ENCODE measurements at regions not wholly inside any gene's neighbourhood (a gene's known extent, or its start where the extent isn't known, plus 50 kb on each side); places are given as distances from the start of the nearest gene placed in this dataset.

DNA sequence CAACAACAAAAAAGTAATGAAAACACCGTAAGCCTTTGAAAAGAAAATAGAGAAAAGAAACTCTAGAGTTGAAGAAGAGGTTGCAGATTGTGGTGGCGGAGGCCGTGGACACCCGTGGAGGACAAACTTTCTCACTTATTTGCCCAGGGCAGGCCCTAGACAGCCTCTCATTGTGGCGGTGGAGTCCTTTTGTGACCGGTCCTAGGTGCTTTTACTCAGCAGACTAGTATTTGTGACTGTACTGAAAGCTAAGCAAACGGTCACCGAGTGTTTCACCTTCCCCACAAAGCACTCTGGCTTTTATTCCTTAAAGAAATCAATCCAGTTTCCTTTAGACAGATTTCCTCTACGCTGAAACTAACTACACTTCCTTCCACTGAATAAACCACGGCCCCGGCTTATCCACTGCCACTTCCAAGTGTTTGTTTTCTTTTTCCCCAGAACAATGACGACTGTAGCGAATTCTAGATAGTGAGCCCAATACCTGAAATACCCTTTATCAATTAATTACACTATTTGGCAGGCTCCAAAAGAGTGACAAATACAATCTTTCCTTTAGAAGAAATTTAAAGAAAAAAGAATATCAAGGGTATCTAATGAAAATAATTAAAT lies 210.2 kb upstream of the TARS1 start:
- no peak overlapping the region for H3K4me3 ChIP-seq (ENCODE audit: low read depth, low read length)
- TF ChIP-seq, protein P1, sequence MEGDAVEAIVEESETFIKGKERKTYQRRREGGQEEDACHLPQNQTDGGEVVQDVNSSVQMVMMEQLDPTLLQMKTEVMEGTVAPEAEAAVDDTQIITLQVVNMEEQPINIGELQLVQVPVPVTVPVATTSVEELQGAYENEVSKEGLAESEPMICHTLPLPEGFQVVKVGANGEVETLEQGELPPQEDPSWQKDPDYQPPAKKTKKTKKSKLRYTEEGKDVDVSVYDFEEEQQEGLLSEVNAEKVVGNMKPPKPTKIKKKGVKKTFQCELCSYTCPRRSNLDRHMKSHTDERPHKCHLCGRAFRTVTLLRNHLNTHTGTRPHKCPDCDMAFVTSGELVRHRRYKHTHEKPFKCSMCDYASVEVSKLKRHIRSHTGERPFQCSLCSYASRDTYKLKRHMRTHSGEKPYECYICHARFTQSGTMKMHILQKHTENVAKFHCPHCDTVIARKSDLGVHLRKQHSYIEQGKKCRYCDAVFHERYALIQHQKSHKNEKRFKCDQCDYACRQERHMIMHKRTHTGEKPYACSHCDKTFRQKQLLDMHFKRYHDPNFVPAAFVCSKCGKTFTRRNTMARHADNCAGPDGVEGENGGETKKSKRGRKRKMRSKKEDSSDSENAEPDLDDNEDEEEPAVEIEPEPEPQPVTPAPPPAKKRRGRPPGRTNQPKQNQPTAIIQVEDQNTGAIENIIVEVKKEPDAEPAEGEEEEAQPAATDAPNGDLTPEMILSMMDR (IDR thresholded peaks at IDR 0.05; ENCODE audit: low read depth, low read length, missing control alignments) = no peak
- in situ Hi-C loops (cut with HindIII; ENCODE audit: low sequenced_read_pairs) = no loop called here
- DNase-seq (ENCODE audit: low read depth) = no peak

DNA sequence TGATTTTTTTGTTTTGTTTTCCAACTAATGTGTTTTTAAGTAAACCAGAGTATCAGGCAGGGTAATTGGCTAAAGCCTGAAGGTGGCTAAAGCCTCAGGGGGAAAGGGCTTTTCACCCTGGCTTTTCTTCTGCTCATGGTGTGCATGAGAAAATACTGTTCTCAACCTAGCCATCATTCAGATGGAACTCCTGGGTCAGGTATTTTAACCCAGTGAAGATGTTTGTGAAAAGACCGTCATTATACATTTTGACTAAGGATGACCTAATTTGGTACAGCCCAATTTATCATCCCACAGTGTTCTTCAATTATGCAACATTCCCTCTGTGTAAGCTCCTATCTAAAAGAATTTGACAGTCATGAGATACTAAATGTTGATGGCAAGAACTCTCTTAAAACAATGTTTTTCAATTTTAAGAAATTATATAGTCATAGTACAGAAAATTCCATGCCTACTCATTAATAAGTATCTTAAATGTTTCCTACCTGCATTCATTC lies 209.5 kb upstream of the TARS1 start:
- TF ChIP-seq, protein P1 (IDR thresholded peaks at IDR 0.05; ENCODE audit: low read depth, low read length, missing control alignments) = no peak
- no peak overlapping the region for H3K4me3 ChIP-seq (ENCODE audit: low read depth, low read length)
- DNase-seq (ENCODE audit: low read depth) = no peak
- in situ Hi-C loops (cut with HindIII; ENCODE audit: low sequenced_read_pairs) = no loop called here

DNA sequence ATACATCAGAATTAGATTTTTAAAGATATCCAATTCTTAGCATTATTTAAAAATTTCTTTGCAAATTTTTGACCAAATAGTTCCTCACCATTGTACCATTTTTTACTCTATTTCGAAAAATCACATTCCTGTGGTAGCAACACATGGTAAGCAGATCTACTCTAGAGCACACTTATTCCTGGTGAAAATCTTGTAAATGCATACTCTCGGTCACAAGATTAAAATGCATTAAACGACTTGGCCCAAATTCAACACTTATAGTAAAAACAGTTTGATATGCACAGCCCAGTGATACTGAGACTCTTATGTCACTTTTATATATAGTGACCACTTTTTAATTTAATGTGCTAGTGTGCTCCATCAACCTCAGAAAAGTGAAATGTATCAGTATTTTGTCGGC lies 208.8 kb upstream of the TARS1 start:
- in situ Hi-C loops (cut with HindIII; ENCODE audit: low sequenced_read_pairs) = no loop called here
- TF ChIP-seq, protein P1 (IDR thresholded peaks at IDR 0.05; ENCODE audit: low read depth, low read length, missing control alignments) = no peak
- no peak overlapping the region for H3K4me3 ChIP-seq (ENCODE audit: low read depth, low read length)
- no peak for DNase-seq (ENCODE audit: low read depth)

DNA sequence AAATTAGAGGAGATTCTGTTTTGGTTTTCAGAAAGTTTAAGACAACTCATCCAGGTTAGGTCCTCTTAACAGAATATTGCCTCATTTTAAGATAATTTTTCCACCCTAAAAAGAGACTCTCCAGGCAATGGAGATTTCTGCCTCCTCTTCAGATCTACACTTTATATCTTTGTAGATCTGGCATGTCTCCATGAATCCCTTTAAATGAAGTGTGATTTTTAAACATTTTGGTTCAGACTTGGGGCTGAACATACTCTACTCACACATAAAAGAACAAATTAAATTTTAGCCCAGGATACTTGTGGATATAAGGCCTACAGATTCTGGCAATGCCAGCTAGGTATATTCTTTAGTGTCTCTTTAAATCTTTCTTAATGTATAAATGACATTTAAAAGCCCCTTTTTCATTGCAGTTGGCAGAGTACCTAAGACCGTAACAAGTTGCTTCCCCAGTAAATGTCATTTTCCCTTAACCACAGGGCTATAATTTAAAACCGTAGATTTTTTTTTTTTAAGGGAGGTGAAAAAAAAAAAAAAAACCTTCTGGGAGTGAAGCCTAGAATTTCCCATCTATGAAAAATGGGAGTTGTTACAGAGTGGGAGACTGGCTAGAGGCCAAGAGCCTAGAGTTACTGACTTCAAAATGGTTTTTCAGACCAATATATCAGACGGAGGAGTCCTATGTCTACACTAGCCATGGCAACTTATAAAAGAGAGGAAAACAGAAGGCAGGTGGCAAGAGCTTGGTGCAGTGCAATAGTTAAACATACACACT lies 207.8 kb upstream of the TARS1 start:
- H3K4me3 ChIP-seq (ENCODE audit: low read depth, low read length) = no peak overlapping the region
- TF ChIP-seq, protein P1 (IDR thresholded peaks at IDR 0.05; ENCODE audit: low read depth, low read length, missing control alignments) = no peak
- in situ Hi-C loops (cut with HindIII; ENCODE audit: low sequenced_read_pairs) = no loop called here
- peak; percentile 29 for DNase-seq (ENCODE audit: low read depth)

DNA sequence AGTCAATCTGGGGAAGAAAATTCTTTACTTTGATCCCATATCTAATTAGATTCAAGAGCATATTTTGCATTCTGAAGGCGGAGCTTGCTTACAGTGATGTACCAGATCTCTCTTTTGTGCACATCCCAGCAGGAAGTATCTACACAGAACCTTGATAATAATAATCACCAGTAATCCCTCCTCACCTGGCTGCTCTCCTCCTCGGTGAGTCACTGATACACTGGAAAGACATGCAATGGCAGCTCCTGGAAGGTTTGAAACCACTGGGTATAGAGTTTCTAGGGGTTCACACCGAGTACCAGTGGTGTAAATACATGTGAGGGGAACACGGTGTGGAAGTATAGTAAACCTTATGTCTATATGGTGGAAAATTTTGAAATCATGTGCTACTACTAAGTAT lies 205.5 kb upstream of the TARS1 start:
- H3K4me3 ChIP-seq (ENCODE audit: low read depth, low read length) = no peak overlapping the region
- TF ChIP-seq, protein P1 (IDR thresholded peaks at IDR 0.05; ENCODE audit: low read depth, low read length, missing control alignments) = no peak
- in situ Hi-C loops (cut with HindIII; ENCODE audit: low sequenced_read_pairs) = no loop called here
- no peak for DNase-seq (ENCODE audit: low read depth)

DNA sequence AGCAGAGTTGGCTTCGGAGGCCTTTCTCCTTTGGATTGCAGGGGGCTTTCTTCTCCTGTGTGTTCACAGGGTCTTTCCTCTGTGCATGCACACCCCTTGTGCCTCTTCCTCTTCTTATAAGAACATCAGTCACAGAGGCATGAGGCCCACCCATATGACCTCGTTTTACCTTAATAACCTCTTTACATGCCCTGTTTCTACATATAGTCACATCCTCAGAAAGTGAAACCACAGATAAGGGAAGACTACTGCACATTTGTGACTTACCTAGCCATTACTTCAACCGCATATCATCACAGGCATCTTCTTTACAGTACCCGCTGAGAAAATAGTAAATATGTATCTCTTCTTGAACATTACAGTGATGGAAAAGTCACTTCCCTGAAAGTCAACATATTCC lies 204.9 kb upstream of the TARS1 start:
- in situ Hi-C loops (cut with HindIII; ENCODE audit: low sequenced_read_pairs) = no loop called here
- DNase-seq (ENCODE audit: low read depth) = no peak
- TF ChIP-seq, protein P1 (IDR thresholded peaks at IDR 0.05; ENCODE audit: low read depth, low read length, missing control alignments) = no peak
- no peak overlapping the region for H3K4me3 ChIP-seq (ENCODE audit: low read depth, low read length)

All from astrocyte of the cerebellum (primary cell).